Fibroblast of lung (primary cell): ENCODE measurements at regions not wholly inside any gene's neighbourhood (a gene's known extent, or its start where the extent isn't known, plus 50 kb on each side); places are given as distances from the start of the nearest gene placed in this dataset.

Source experiments
- CTCF ChIP-seq, 2 donors: IDR thresholded peaks in 1 of 2; conservative IDR thresholded peaks in 1 of 2; 1 replicate in 1 of 2; 2 replicates in 1 of 2; pipeline ENCODE4 v1.5.1; 2011 to 2012; ENCODE audit warnings: low read length in 2 of 2, control low read depth in 1 of 2, inconsistent platforms in 1 of 2, low read depth in 1 of 2, mild to moderate bottlenecking in 1 of 2
- EZH2 ChIP-seq: IDR thresholded peaks from 2 replicates; pipeline ENCODE4 v1.5.1; 2012; ENCODE audit warnings: low read length, control low read depth, mild to moderate bottlenecking; ENCODE audit errors: missing control alignments

- TF ChIP-seq EZH2 (no peak), CTCF (conservative IDR thresholded peaks at IDR 0.05 in 1 of 2, IDR thresholded peaks at IDR 0.05 in 1 of 2; ENCODE audit: low read depth in 1 of 2, low read length in 2 of 2) (peak; percentile 45 to 54)
These were observed 236.0 kb downstream of the ADGRG6 start for GRCh38 chr6:142537612-142538478.
